GM10248 (cell line): ENCODE measurements at regions not wholly inside any gene's neighbourhood (a gene's known extent, or its start where the extent isn't known, plus 50 kb on each side); places are given as distances from the start of the nearest gene placed in this dataset.

Experiments used
- CTCF ChIA-PET: fragments of 300-600 bp; sonication (Branson Sonifier 250); formaldehyde crosslinking; extraction: SDS; loops from one replicate; lab custom pipeline; 2021; ENCODE audit warnings: antibody characterized with exemption; lab: Yijun Ruan, JAX
- POLR2A ChIA-PET: fragments of 350-650 bp; sonication (Branson Sonifier 250); formaldehyde crosslinking; extraction: SDS; loops from one replicate; lab custom pipeline; 2020; ENCODE audit warnings: antibody characterized with exemption; lab: Yijun Ruan, JAX
- DNase-seq: peaks from one replicate; pipeline ENCODE4 v3.0.0; 2012; ENCODE audit errors: extremely low spot score
- TF ChIP-seq, protein P1 (sequence below): IDR thresholded peaks from 2 replicates; pipeline ENCODE4 v1.5.1; 2012; ENCODE audit warnings: mild to moderate bottlenecking, low read depth; ENCODE audit errors: extremely low read depth, missing control alignments, control extremely low read depth

DNA sequence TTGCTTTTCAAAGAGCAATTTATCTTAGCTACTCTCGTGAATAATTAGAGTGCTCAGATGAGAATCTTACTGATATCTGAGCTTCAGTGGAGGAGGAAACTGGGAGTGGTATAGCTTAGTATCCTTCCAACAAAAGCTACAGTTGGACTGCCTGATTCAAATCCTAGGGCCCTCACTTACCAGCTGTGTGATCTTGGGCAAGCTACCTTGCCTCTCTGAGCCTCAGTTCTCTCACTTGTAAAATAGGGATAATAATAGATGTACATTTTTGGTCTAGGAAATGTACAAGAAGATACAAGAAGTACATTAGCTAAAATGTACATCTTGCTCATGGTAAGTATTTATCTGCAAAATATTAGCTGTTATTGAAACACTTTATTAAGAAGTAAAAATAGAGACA, 502.0 kb downstream of the HAPSTR1 start:
- POLR2A ChIA-PET: no interaction called here
- CTCF ChIA-PET: interaction anchor here (2.0 kb wide), 1 partner anchor 10 kb away, joined by 7 read pairs; no protein-coding TSS in a partner anchor
- no peak for DNase-seq
- TF ChIP-seq, protein P1, sequence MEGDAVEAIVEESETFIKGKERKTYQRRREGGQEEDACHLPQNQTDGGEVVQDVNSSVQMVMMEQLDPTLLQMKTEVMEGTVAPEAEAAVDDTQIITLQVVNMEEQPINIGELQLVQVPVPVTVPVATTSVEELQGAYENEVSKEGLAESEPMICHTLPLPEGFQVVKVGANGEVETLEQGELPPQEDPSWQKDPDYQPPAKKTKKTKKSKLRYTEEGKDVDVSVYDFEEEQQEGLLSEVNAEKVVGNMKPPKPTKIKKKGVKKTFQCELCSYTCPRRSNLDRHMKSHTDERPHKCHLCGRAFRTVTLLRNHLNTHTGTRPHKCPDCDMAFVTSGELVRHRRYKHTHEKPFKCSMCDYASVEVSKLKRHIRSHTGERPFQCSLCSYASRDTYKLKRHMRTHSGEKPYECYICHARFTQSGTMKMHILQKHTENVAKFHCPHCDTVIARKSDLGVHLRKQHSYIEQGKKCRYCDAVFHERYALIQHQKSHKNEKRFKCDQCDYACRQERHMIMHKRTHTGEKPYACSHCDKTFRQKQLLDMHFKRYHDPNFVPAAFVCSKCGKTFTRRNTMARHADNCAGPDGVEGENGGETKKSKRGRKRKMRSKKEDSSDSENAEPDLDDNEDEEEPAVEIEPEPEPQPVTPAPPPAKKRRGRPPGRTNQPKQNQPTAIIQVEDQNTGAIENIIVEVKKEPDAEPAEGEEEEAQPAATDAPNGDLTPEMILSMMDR: no peak

DNA sequence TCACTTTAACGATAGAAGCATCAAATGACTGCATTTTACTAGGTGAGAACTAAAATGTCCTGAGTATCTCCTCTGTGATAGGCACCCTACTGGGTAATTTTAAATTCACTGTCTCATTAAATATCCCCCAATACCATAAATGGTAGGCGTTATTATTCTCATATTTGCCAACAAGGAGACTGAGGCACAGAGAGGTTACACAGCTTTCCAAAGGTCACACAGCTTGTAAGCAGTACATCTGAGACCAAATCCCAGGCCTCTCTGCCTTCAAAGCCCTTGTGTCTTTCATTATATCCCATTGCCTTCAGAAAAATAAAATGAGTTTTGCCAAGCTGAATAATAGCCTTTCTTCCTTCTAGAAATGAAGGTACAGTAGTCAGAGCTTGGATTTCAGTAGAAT, 502.6 kb downstream of the HAPSTR1 start:
- TF ChIP-seq, protein P1: no peak
- ChIA-PET POLR2A (no interaction called here), CTCF (interaction anchor here (2.0 kb wide), 1 partner anchor 10 kb away, joined by 7 read pairs; no protein-coding TSS in a partner anchor)

DNA sequence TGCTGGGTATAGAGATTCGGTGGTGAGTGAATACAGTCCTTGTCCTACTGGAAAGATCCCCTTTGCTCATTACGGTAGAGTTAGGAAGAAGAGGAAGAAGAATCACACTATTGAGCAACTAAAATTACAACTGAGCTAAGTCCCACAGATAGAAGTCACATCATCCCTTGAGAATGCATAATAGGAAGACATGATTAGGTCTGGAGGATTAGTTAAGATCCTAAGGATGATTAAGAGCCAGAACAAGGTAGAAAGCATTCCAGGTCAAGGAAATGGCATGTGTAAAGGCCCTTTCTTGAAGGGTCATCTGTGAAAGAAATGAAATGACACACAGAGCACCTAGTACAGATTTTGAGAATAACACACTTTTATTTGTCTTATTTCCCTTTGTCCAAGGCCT, 503.5 kb downstream of the HAPSTR1 start:
- CTCF ChIA-PET: no interaction called here
- POLR2A ChIA-PET: no interaction called here
- DNase-seq: no peak
- TF ChIP-seq, protein P1: no peak

More for the DNA sequence above, 502.6 kb downstream of the HAPSTR1 start:
- DNase-seq: no peak

DNA sequence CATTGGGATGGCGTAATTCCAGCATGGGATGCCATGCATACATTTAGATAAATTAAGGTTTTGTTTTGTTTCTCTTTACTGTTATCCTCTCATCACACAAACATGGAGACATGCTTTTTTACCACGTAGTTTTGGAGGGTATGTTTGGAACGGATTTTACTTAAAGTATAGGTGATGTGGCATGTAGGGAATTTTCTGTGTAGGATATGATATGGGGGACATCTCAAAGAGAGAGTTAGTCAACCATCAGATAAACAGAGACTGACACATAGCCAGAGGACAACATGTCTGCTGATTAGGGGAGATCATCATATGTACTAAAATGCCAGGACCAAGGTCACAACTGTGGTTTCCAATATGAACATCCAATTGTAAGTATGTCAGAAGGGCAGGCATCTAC, 503.9 kb downstream of the HAPSTR1 start:
- POLR2A ChIA-PET: no interaction called here
- TF ChIP-seq, protein P1: no peak
- CTCF ChIA-PET: no interaction called here
- no peak for DNase-seq

DNA sequence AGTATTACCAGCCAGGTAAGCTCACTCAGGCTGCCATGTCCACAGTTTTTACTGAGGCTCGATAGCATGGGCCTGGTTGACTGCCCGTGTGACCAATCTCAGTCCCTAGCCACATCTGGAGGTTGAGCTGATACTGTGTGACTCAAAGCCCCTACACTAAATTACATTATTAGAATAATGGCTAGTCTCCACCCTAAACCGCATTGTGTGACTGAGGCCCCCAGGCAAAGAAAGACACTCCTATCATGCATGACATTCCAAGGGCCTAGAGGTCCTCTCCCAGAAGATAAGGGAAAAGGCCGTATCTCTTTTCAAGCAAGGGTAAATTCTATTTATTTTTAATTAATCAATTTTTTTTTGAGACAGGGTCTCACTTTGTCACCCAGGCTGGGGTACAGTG, 505.3 kb downstream of the HAPSTR1 start:
- TF ChIP-seq, protein P1: no peak
- DNase-seq: no peak
- ChIA-PET CTCF (no interaction called here), POLR2A (no interaction called here)

DNA sequence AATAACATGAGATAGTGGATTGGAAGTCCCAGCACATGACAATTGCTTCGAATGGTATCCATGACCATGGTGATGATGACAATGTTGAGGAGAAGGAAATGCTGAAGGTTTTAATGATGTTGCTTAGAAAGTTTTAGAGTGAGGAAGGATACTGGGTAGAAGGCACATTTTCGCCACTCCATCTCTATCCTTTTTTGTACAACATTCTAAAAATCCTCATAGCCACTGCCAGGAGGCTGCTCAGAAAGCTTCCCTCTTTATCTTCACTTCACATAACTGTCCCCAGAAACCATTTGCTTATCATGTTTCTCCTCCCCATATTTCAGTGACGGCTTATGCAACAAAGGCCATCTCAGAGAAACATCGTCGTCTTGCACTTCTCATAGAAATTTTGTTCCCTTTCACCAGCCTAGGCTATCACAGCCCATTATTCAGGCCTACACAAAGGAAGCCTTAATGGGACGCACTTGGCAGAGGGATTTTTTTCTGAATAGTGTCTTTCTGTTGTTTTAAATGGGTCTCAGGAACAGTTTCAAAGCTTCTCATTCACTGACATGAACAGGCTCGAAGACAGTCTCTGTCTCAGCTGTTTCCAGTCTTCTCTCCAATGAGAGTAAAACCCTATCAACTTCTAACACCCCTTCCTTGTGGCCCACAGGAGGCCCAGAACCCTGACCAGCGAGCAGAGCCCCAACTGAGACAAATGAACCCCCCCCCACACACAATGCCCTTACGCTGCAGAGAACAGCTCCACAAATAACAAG, 506.7 kb downstream of the HAPSTR1 start:
- TF ChIP-seq, protein P1: no peak
- ChIA-PET POLR2A (no interaction called here), CTCF (no interaction called here)
- DNase-seq: no peak
